KMS-11 (cell line): ENCODE measurements at regions not wholly inside any gene's neighbourhood (a gene's known extent, or its start where the extent isn't known, plus 50 kb on each side); places are given as distances from the start of the nearest gene placed in this dataset.

ENCODE experiments used
- H2AFZ ChIP-seq: fragments of 200-600 bp; sonication (generic); 2 replicates; pipeline ENCODE4 v1.6.1; 2016; ENCODE audit warnings: antibody characterized with exemption, mixed run types, low read depth
- H3K27ac ChIP-seq: fragments of 200-600 bp; sonication (generic); 2 replicates; pipeline ENCODE4 v1.6.1; 2016; ENCODE audit warnings: mild to moderate bottlenecking, mixed run types
- H3K27me3 ChIP-seq: fragments of 200-600 bp; sonication (generic); 2 replicates; pipeline ENCODE4 v1.6.1; 2017; ENCODE audit warnings: mild to moderate bottlenecking, low read depth, mixed run types, moderate library complexity; ENCODE audit not compliant: insufficient read depth
- H3K36me3 ChIP-seq: fragments of 200-600 bp; sonication (generic); 2 replicates; pipeline ENCODE4 v1.6.1; 2017; ENCODE audit warnings: mild to moderate bottlenecking, mixed run types; ENCODE audit not compliant: insufficient read depth
- H3K4me1 ChIP-seq: fragments of 200-600 bp; sonication (generic); 2 replicates; pipeline ENCODE4 v1.6.1; 2016; ENCODE audit warnings: mild to moderate bottlenecking, low read depth, mixed run types; ENCODE audit not compliant: poor library complexity, severe bottlenecking
- H3K4me2 ChIP-seq: fragments of 200-600 bp; sonication (generic); 2 replicates; pipeline ENCODE4 v1.7.0; 2016; ENCODE audit warnings: mild to moderate bottlenecking, mixed run types
- H3K4me3 ChIP-seq: fragments of 200-600 bp; sonication (generic); IDR thresholded peaks from 2 replicates; pipeline ENCODE4 v1.6.1; 2017; ENCODE audit warnings: low read depth, low read length, mixed read lengths; ENCODE audit not compliant: insufficient read depth
- H3K79me2 ChIP-seq: fragments of 200-600 bp; sonication (generic); 2 replicates; pipeline ENCODE4 v1.6.1; 2016; ENCODE audit warnings: low read depth, mixed run types; ENCODE audit not compliant: insufficient read depth
- H3K9ac ChIP-seq: fragments of 200-600 bp; sonication (generic); 2 replicates; pipeline ENCODE4 v1.6.1; 2016; ENCODE audit warnings: mild to moderate bottlenecking, mixed run types
- H4K20me1 ChIP-seq: fragments of 200-600 bp; sonication (generic); 2 replicates; pipeline ENCODE4 v1.6.1; 2016; ENCODE audit warnings: mild to moderate bottlenecking, mixed run types; ENCODE audit not compliant: insufficient read depth
- CTCF ChIP-seq: fragments of 200-600 bp; sonication (generic); conservative IDR thresholded peaks from 2 replicates; pipeline ENCODE4 v1.6.1; 2017; ENCODE audit warnings: low read depth, mild to moderate bottlenecking, antibody characterized with exemption, low read length, moderate library complexity, mixed read lengths

GRCh38 chr12:25868193-25868592, 90.3 kb upstream of the RASSF8 start:
- Histone ChIP-seq H3K4me1 (no peaks in the 10 kb centered on the region), H3K36me3 (no peaks in the 10 kb centered on the region), H3K79me2 (no peaks in the 10 kb centered on the region), H4K20me1 (no peaks in the 10 kb centered on the region), H3K27ac (no peak overlapping the region), H2AFZ (no peak overlapping the region), H3K4me3 (no peak overlapping the region), H3K9ac (no peak overlapping the region), H3K27me3 (no peaks in the 10 kb centered on the region), H3K4me2 (no peak overlapping the region)
- no peak for TF ChIP-seq CTCF

- Histone ChIP-seq H3K27me3 (no peaks in the 10 kb centered on the region), H3K4me2 (no peak overlapping the region), H3K27ac (no peak overlapping the region), H3K9ac (no peak overlapping the region), H2AFZ (no peak overlapping the region), H3K79me2 (no peaks in the 10 kb centered on the region), H3K36me3 (no peaks in the 10 kb centered on the region), H3K4me3 (no peak overlapping the region), H4K20me1 (no peaks in the 10 kb centered on the region), H3K4me1 (no peaks in the 10 kb centered on the region)
- no peak for TF ChIP-seq CTCF
Measured at GRCh38 chr12:25872137-25872536, 86.3 kb upstream of the RASSF8 start.

GRCh38 chr12:25875661-25876060, 82.8 kb upstream of the RASSF8 start:
- Histone ChIP-seq H2AFZ (no peak overlapping the region), H3K9ac (no peak overlapping the region), H3K27ac (no peak overlapping the region)

GRCh38 chr12:25876383-25877045, 82.0 kb upstream of the RASSF8 start:
- Histone ChIP-seq H3K4me3 (no peak overlapping the region), H3K27me3 (no peaks in the 10 kb centered on the region), H3K4me2 (no peak overlapping the region), H3K36me3 (no peaks in the 10 kb centered on the region), H3K27ac (no peak overlapping the region), H2AFZ (no peak overlapping the region), H3K79me2 (no peaks in the 10 kb centered on the region), H3K4me1 (no peaks in the 10 kb centered on the region), H4K20me1 (no peaks in the 10 kb centered on the region), H3K9ac (no peak overlapping the region)
- TF ChIP-seq CTCF, result no peak

More at GRCh38 chr12:25875661-25876060, 82.8 kb upstream of the RASSF8 start:
- H4K20me1 ChIP-seq, result no peaks in the 10 kb centered on the region
- H3K4me2 ChIP-seq, result no peak overlapping the region
- no peaks in the 10 kb centered on the region for H3K36me3 ChIP-seq
- H3K79me2 ChIP-seq, result no peaks in the 10 kb centered on the region
- TF ChIP-seq CTCF, result no peak
- no peak overlapping the region for H3K4me3 ChIP-seq
- H3K27me3 ChIP-seq, result no peaks in the 10 kb centered on the region
- no peaks in the 10 kb centered on the region for H3K4me1 ChIP-seq
